ENCODE measurements at regions not wholly inside any gene's neighbourhood (a gene's known extent, or its start where the extent isn't known, plus 50 kb on each side); places are given as distances from the start of the nearest gene placed in this dataset.

GRCh38 chr12:126782083-126782482 is 1484.9 kb upstream of the TMEM132C start:
- no peak overlapping the region for H2BK15ac ChIP-seq (ENCODE audit: low read length)
- no peak overlapping the region for H2AK5ac ChIP-seq (ENCODE audit: low read depth, low read length)
- no peak overlapping the region for H3K4ac ChIP-seq (replicated peaks; ENCODE audit: insufficient read length, low read depth, low read length)
- no peak overlapping the region for H2BK5ac ChIP-seq (ENCODE audit: low read depth, low read length)
- 94% methylated on average over 2 of the region's 2 CpGs; no CpG with 5 or more reads in 1 of the 2 experiments for WGBS, 2 experiments (ENCODE audit: extremely low coverage in 1 of 2, insufficient coverage in 1 of 2, insufficient read length in 1 of 2, insufficient replicate concordance in 2 of 2, low coverage in 1 of 2, low lambda C conversion rate in 2 of 2, missing lambda C conversion rate in 1 of 2)
- no peak overlapping the region for H4K91ac ChIP-seq (replicated peaks; ENCODE audit: insufficient read length, low read length)
- H3K4me1 ChIP-seq (replicated peaks in 1 of 4; ENCODE audit: control insufficient read depth in 3 of 4, insufficient read depth in 4 of 4, low read length in 3 of 4) = no peaks in the 10 kb centered on the region
- H3K23me2 ChIP-seq (ENCODE audit: low read depth, low read length) = no peaks in the 10 kb centered on the region; the same call in 1 of the 2 replicates
- no peak overlapping the region for H4K8ac ChIP-seq (ENCODE audit: extremely low read depth, insufficient read depth, low read length)
- no peak overlapping the region for H3K27ac ChIP-seq (ENCODE audit: low read depth, low read length)
- no peak overlapping the region for H3K9ac ChIP-seq (replicated peaks in 1 of 4; ENCODE audit: extremely low read depth in 1 of 4, low read depth in 3 of 4, low read length in 3 of 4)
- H3K4me3 ChIP-seq (ENCODE audit: extremely low read depth in 1 of 4, insufficient read depth in 2 of 4, low read depth in 3 of 4, low read length in 4 of 4) = no peak overlapping the region
- ChIA-PET CTCF (ENCODE audit: partially characterized antibody) (interaction anchor here (1.0 to 4.9 kb wide), 6 partner anchors 9 to 712 kb away, joined by 3 to 50 read pairs (median 5); no protein-coding TSS in a partner anchor), POLR2A (ENCODE audit: partially characterized antibody) (no interaction called here)
- H4K5ac ChIP-seq (ENCODE audit: insufficient read length, low read depth, low read length) = no peak overlapping the region
- no peaks in the 10 kb centered on the region for H3K27me3 ChIP-seq (replicated peaks in 1 of 4; ENCODE audit: control insufficient read depth in 3 of 4, extremely low read depth in 1 of 4, insufficient read depth in 3 of 4, low read length in 3 of 4)
- no peak overlapping the region for H3K56ac ChIP-seq (replicated peaks; ENCODE audit: insufficient read length, low read depth, low read length)
- no peak overlapping the region for H2AFZ ChIP-seq (ENCODE audit: low read length)
- H2BK12ac ChIP-seq (ENCODE audit: low read depth, low read length) = no peak overlapping the region
- no peak overlapping the region for H3K23ac ChIP-seq (ENCODE audit: insufficient read length)
- no peaks in the 10 kb centered on the region for H3K79me1 ChIP-seq (ENCODE audit: low read depth, low read length)
- FAIRE-seq (no peak), DNase-seq (ENCODE audit: low read depth in 1 of 2, low spot score in 2 of 2) (no peak)
- H4K20me1 ChIP-seq (replicated peaks in 1 of 2; ENCODE audit: control insufficient read depth in 1 of 2, insufficient read depth in 2 of 2, low read length in 2 of 2) = no peaks in the 10 kb centered on the region
- H3K9me3 ChIP-seq (ENCODE audit: insufficient read depth in 2 of 2, low read depth in 1 of 2, low read length in 1 of 2) = no peaks in the 10 kb centered on the region
- H3K79me2 ChIP-seq (ENCODE audit: control insufficient read depth in 1 of 2, insufficient read depth in 2 of 2, low read length in 2 of 2) = no peaks in the 10 kb centered on the region
- H3K4me2 ChIP-seq (ENCODE audit: insufficient read depth in 1 of 2, low read depth in 2 of 2, low read length in 2 of 2) = no peak overlapping the region
- no peaks in the 10 kb centered on the region for H3K36me3 ChIP-seq (ENCODE audit: control insufficient read depth in 2 of 4, insufficient read depth in 4 of 4, low read length in 3 of 4)
- H2BK20ac ChIP-seq (ENCODE audit: low read length) = no peak overlapping the region
- H3K18ac ChIP-seq (ENCODE audit: extremely low read depth, low read length) = no peak overlapping the region
- no peak overlapping the region for H2BK120ac ChIP-seq (replicated peaks; ENCODE audit: low read depth, low read length)
- H3K14ac ChIP-seq (ENCODE audit: insufficient read length) = no peak overlapping the region
- TF ChIP-seq SAP30 (IDR thresholded peaks at IDR 0.05; ENCODE audit: insufficient read depth, insufficient replicate concordance, low read length) = no peak
- no peak for TF ChIP-seq RFX5 (IDR thresholded peaks at IDR 0.05; ENCODE audit: borderline replicate concordance, low read depth, low read length)
- no peak for TF ChIP-seq CEBPB (IDR thresholded peaks at IDR 0.05; ENCODE audit: low read depth, low read length)
- no peak for TF ChIP-seq NANOG (IDR thresholded peaks at IDR 0.05; ENCODE audit: insufficient read depth, low read depth, low read length, poor library complexity, severe bottlenecking)
